IMR-90 (cell line): ENCODE measurements at regions not wholly inside any gene's neighbourhood (a gene's known extent, or its start where the extent isn't known, plus 50 kb on each side); places are given as distances from the start of the nearest gene placed in this dataset.

ENCODE experiments used
- BHLHE40 ChIP-seq: fragments of 150-350 bp; IDR thresholded peaks from 2 replicates; pipeline ENCODE4 v1.6.1; 2016; ENCODE audit warnings: mild to moderate bottlenecking, low read depth, low read length
- MXI1 ChIP-seq: IDR thresholded peaks from 2 replicates; pipeline ENCODE4 v1.6.1; 2012; ENCODE audit warnings: low read depth, mild to moderate bottlenecking, low read length, moderate library complexity, borderline replicate concordance
- POLR2A ChIP-seq: IDR thresholded peaks from 2 replicates; pipeline ENCODE4 v1.6.1; 2012; ENCODE audit warnings: mild to moderate bottlenecking, low read depth, low read length
- RAD21 ChIP-seq: IDR thresholded peaks from 2 replicates; pipeline ENCODE4 v1.6.1; 2012; ENCODE audit warnings: low read length, improper control_type of control experiment
- TF ChIP-seq, protein P1 (sequence below): conservative IDR thresholded peaks from 2 replicates; pipeline ENCODE4 v1.5.1; 2012; ENCODE audit warnings: mild to moderate bottlenecking, low read depth, low read length, improper control_type of control experiment
- TF ChIP-seq, protein P2 (sequence below): fragments of 150-350 bp; IDR thresholded peaks from 2 replicates; pipeline ENCODE4 v1.6.1; 2017; ENCODE audit warnings: mild to moderate bottlenecking, antibody characterized with exemption, low read length, low read depth

GRCh38 chr11:42857344-42857743, 454.5 kb upstream of the API5 start:
- TF ChIP-seq BHLHE40 (no peak), MXI1 (no peak), POLR2A (no peak), RAD21 (no peak)
- TF ChIP-seq, protein P1, sequence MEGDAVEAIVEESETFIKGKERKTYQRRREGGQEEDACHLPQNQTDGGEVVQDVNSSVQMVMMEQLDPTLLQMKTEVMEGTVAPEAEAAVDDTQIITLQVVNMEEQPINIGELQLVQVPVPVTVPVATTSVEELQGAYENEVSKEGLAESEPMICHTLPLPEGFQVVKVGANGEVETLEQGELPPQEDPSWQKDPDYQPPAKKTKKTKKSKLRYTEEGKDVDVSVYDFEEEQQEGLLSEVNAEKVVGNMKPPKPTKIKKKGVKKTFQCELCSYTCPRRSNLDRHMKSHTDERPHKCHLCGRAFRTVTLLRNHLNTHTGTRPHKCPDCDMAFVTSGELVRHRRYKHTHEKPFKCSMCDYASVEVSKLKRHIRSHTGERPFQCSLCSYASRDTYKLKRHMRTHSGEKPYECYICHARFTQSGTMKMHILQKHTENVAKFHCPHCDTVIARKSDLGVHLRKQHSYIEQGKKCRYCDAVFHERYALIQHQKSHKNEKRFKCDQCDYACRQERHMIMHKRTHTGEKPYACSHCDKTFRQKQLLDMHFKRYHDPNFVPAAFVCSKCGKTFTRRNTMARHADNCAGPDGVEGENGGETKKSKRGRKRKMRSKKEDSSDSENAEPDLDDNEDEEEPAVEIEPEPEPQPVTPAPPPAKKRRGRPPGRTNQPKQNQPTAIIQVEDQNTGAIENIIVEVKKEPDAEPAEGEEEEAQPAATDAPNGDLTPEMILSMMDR: no peak
- TF ChIP-seq, protein P2, sequence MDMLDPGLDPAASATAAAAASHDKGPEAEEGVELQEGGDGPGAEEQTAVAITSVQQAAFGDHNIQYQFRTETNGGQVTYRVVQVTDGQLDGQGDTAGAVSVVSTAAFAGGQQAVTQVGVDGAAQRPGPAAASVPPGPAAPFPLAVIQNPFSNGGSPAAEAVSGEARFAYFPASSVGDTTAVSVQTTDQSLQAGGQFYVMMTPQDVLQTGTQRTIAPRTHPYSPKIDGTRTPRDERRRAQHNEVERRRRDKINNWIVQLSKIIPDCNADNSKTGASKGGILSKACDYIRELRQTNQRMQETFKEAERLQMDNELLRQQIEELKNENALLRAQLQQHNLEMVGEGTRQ: no peak
